HL-60/S4 treated with phorbol 12-myristate 13-acetate at 8.2 ng/mL for 4 days and 3 days (cell line): ENCODE measurements at regions not wholly inside any gene's neighbourhood (a gene's known extent, or its start where the extent isn't known, plus 50 kb on each side); places are given as distances from the start of the nearest gene placed in this dataset.

Experiments used
- in situ Hi-C: fragments of 300-500 bp; cut with MboI; formaldehyde crosslinking; loops from 2 replicates; pipeline ENCODE4 v1.15.0; 2022; ENCODE audit warnings: low sequenced_read_pairs

- in situ Hi-C loops, result no loop called here
These were observed 337.1 kb downstream of the TMEM121 start for GRCh38 chr14:105863296-105864108.

- in situ Hi-C loops, result no loop called here
These were observed 337.7 kb downstream of the TMEM121 start for GRCh38 chr14:105864116-105864515.

GRCh38 chr14:105864651-105865265, 338.4 kb downstream of the TMEM121 start:
- in situ Hi-C loops, result no loop called here

GRCh38 chr14:105865266-105865903, 339.0 kb downstream of the TMEM121 start:
- in situ Hi-C loops, result no loop called here

- in situ Hi-C loops, result no loop called here
These were observed 339.8 kb downstream of the TMEM121 start for GRCh38 chr14:105865904-105866840.

GRCh38 chr14:105866841-105867321, 340.5 kb downstream of the TMEM121 start:
- in situ Hi-C loops, result no loop called here

GRCh38 chr14:105867961-105868599, 341.7 kb downstream of the TMEM121 start:
- in situ Hi-C loops, result no loop called here

- in situ Hi-C loops, result no loop called here
These were observed 345.2 kb downstream of the TMEM121 start for GRCh38 chr14:105871590-105871989.

GRCh38 chr14:105873870-105874512, 347.6 kb downstream of the TMEM121 start:
- in situ Hi-C loops, result no loop called here

GRCh38 chr14:105876158-105876557, 349.8 kb downstream of the TMEM121 start:
- in situ Hi-C loops, result no loop called here

GRCh38 chr14:105876829-105877228, 350.4 kb downstream of the TMEM121 start:
- in situ Hi-C loops, result no loop called here

- in situ Hi-C loops, result no loop called here
These were observed 351.3 kb downstream of the TMEM121 start for GRCh38 chr14:105877645-105878044.

- in situ Hi-C loops, result no loop called here
These were observed 351.7 kb downstream of the TMEM121 start for GRCh38 chr14:105878125-105878524.

- in situ Hi-C loops, result no loop called here
These were observed 352.2 kb downstream of the TMEM121 start for GRCh38 chr14:105878554-105878953.

GRCh38 chr14:105879503-105879866, 353.1 kb downstream of the TMEM121 start:
- in situ Hi-C loops, result no loop called here

GRCh38 chr14:105879867-105880561, 353.6 kb downstream of the TMEM121 start:
- in situ Hi-C loops, result no loop called here

GRCh38 chr14:105880616-105881015, 354.2 kb downstream of the TMEM121 start:
- in situ Hi-C loops, result no loop called here

- in situ Hi-C loops, result no loop called here
These were observed 354.9 kb downstream of the TMEM121 start for GRCh38 chr14:105881021-105881930.
